Endodermal cell (in vitro differentiated cells): ENCODE measurements at regions not wholly inside any gene's neighbourhood (a gene's known extent, or its start where the extent isn't known, plus 50 kb on each side); places are given as distances from the start of the nearest gene placed in this dataset.

ENCODE experiments used
- DNase-seq: peaks from one replicate; pipeline ENCODE4 v3.0.0-alpha.2; 2017
- H3K27ac ChIP-seq: 2 replicates; pipeline ENCODE4 v1.5.1; 2013; ENCODE audit warnings: mild to moderate bottlenecking, low read depth, low read length, moderate library complexity
- H3K27me3 ChIP-seq: 2 replicates; pipeline ENCODE4 v1.6.1; 2013; ENCODE audit warnings: mild to moderate bottlenecking, low read length, moderate library complexity; ENCODE audit not compliant: insufficient read depth, control insufficient read depth, poor library complexity, severe bottlenecking
- H3K36me3 ChIP-seq: 2 replicates; pipeline ENCODE4 v1.7.0; 2013; ENCODE audit warnings: mild to moderate bottlenecking, low read length, moderate library complexity; ENCODE audit not compliant: control insufficient read depth, insufficient read depth
- H3K4me1 ChIP-seq: one replicate; pipeline ENCODE4 v1.7.0; 2013; ENCODE audit warnings: low read length; ENCODE audit not compliant: control insufficient read depth, insufficient read depth
- H3K4me3 ChIP-seq: 2 replicates; pipeline ENCODE4 v1.5.1; 2013; ENCODE audit warnings: mild to moderate bottlenecking, low read length, moderate library complexity
- H3K9ac ChIP-seq: 2 replicates; pipeline ENCODE4 v1.6.1; 2013; ENCODE audit warnings: mild to moderate bottlenecking, low read length, moderate library complexity; ENCODE audit not compliant: poor library complexity, severe bottlenecking; ENCODE audit errors: extremely low read depth
- H3K9me3 ChIP-seq: 2 replicates; pipeline ENCODE4 v1.6.1; 2013; ENCODE audit warnings: mild to moderate bottlenecking, low read length, moderate library complexity; ENCODE audit not compliant: control insufficient read depth
- H3K27ac Mint-ChIP-seq: 2 replicates; pipeline ENCODE4 v1.8.0; 2020; ENCODE audit warnings: mixed read lengths
- H3K27me3 Mint-ChIP-seq: 2 replicates; pipeline ENCODE4 v1.8.0; 2021; ENCODE audit warnings: mild to moderate bottlenecking, mixed read lengths; ENCODE audit not compliant: insufficient read depth
- H3K36me3 Mint-ChIP-seq: 2 replicates; pipeline ENCODE4 v1.8.0; 2020; ENCODE audit warnings: low read depth, mixed read lengths
- H3K4me1 Mint-ChIP-seq: 2 replicates; pipeline ENCODE4 v1.8.0; 2020; ENCODE audit warnings: mixed read lengths
- H3K4me3 Mint-ChIP-seq: 2 replicates; pipeline ENCODE4 v1.8.0; 2020; ENCODE audit warnings: mild to moderate bottlenecking, moderate library complexity, mixed read lengths
- H3K9me3 Mint-ChIP-seq: 2 replicates; pipeline ENCODE4 v1.8.0; 2020; ENCODE audit warnings: mild to moderate bottlenecking, mixed read lengths
- WGBS, 2 experiments: methylation state at CpG; one replicate each; pipeline versions ENCODE4 v1.1.5 to v1.1.7; 2013; ENCODE audit warnings: missing lambda C conversion rate in 2 of 2, mixed read lengths in 1 of 2; ENCODE audit not compliant: insufficient coverage in 1 of 2, insufficient read length in 1 of 2; 5-methylcytosine and 5-hydroxymethylcytosine counted together
- TF ChIP-seq, protein P1 (sequence below): fragments of 200-600 bp; sonication (generic); conservative IDR thresholded peaks from 2 replicates; pipeline ENCODE4 v1.5.0; 2021; ENCODE audit warnings: antibody characterized with exemption, mild to moderate bottlenecking

GRCh38 chr2:144290276-144290675, 229.6 kb downstream of the ZEB2 start:
- peak overlapping the region; percentile 42 for H3K4me3 ChIP-seq
- no peak for DNase-seq
- TF ChIP-seq, protein P1, sequence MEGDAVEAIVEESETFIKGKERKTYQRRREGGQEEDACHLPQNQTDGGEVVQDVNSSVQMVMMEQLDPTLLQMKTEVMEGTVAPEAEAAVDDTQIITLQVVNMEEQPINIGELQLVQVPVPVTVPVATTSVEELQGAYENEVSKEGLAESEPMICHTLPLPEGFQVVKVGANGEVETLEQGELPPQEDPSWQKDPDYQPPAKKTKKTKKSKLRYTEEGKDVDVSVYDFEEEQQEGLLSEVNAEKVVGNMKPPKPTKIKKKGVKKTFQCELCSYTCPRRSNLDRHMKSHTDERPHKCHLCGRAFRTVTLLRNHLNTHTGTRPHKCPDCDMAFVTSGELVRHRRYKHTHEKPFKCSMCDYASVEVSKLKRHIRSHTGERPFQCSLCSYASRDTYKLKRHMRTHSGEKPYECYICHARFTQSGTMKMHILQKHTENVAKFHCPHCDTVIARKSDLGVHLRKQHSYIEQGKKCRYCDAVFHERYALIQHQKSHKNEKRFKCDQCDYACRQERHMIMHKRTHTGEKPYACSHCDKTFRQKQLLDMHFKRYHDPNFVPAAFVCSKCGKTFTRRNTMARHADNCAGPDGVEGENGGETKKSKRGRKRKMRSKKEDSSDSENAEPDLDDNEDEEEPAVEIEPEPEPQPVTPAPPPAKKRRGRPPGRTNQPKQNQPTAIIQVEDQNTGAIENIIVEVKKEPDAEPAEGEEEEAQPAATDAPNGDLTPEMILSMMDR = no peak
- 87 to 100% methylated on average over 1 of the region's 1 CpG for WGBS, 2 experiments
- no peaks in the 10 kb centered on the region for H3K36me3 ChIP-seq
- peaks cover 4% of the 10 kb centered on the region for H3K4me1 ChIP-seq
- no peak overlapping the region for H3K27ac ChIP-seq
- H3K4me3 Mint-ChIP-seq = no peak overlapping the region
- H3K9me3 ChIP-seq = peaks cover 17% of the 10 kb centered on the region
- H3K27ac Mint-ChIP-seq = no peak overlapping the region
- no peaks in the 10 kb centered on the region for H3K27me3 ChIP-seq
- peaks cover 14% of the 10 kb centered on the region for H3K9me3 Mint-ChIP-seq
- H3K36me3 Mint-ChIP-seq = peaks cover 6% of the 10 kb centered on the region
- H3K4me1 Mint-ChIP-seq = peaks cover 14% of the 10 kb centered on the region
- H3K9ac ChIP-seq = no peak overlapping the region
- H3K27me3 Mint-ChIP-seq = no peaks in the 10 kb centered on the region

GRCh38 chr2:144288438-144288837, 231.5 kb downstream of the ZEB2 start:
- H3K4me1 Mint-ChIP-seq = peaks cover 14% of the 10 kb centered on the region
- H3K4me3 Mint-ChIP-seq = no peak overlapping the region
- Histone ChIP-seq H3K9me3 (peaks cover 17% of the 10 kb centered on the region), H3K27ac (no peak overlapping the region), H3K36me3 (no peaks in the 10 kb centered on the region), H3K9ac (no peak overlapping the region), H3K4me3 (no peak overlapping the region), H3K27me3 (no peaks in the 10 kb centered on the region), H3K4me1 (peaks cover 4% of the 10 kb centered on the region)
- peaks cover 14% of the 10 kb centered on the region for H3K9me3 Mint-ChIP-seq
- H3K27me3 Mint-ChIP-seq = no peaks in the 10 kb centered on the region
- DNase-seq = no peak
- peaks cover 6% of the 10 kb centered on the region for H3K36me3 Mint-ChIP-seq
- TF ChIP-seq, protein P1 = no peak
- 83% methylated on average over 2 of the region's 3 CpGs; no CpG with 5 or more reads in 1 of the 2 experiments for WGBS, 2 experiments
- H3K27ac Mint-ChIP-seq = no peak overlapping the region

DNA sequence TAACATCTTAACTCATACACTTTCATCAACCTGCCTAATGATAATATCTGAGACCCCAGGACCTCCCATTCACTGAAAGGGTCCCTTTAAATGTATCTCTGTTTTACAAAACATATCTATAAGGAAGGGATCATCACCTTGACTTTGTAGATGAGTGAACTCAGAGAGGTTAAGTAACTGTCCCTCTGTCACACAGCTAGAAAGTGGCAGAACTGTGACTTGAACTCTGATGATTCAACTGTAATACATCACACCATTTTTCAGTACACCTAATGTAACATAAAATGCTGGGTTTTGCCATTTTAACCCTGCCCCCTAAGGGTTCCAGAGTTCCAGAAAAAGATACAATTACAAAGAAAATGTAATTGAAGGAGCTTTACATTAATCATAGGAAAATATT, 234.6 kb downstream of the ZEB2 start:
- Histone ChIP-seq H3K4me3 (no peak overlapping the region), H3K9me3 (no peaks in the 10 kb centered on the region), H3K4me1 (peaks cover 4% of the 10 kb centered on the region), H3K27ac (no peak overlapping the region), H3K9ac (no peak overlapping the region), H3K27me3 (no peaks in the 10 kb centered on the region), H3K36me3 (no peaks in the 10 kb centered on the region)
- TF ChIP-seq, protein P1 = no peak
- DNase-seq = no peak
- H3K27me3 Mint-ChIP-seq = no peaks in the 10 kb centered on the region
- no peak overlapping the region for H3K27ac Mint-ChIP-seq
- no peak overlapping the region for H3K4me3 Mint-ChIP-seq
- peaks cover 25% of the 10 kb centered on the region for H3K4me1 Mint-ChIP-seq
- peaks cover 2% of the 10 kb centered on the region for H3K36me3 Mint-ChIP-seq
- peaks cover 2% of the 10 kb centered on the region for H3K9me3 Mint-ChIP-seq
